HG03571 (cell line): ENCODE measurements at regions not wholly inside any gene's neighbourhood (a gene's known extent, or its start where the extent isn't known, plus 50 kb on each side); places are given as distances from the start of the nearest gene placed in this dataset.
"Not testable (repeated sequence)": the region's sequence is repeated elsewhere in the genome, so short reads cannot be mapped to it uniquely, and the experiment has no call there.

Experiments
- ATAC-seq: cut with Tn5 transposase; IDR thresholded peaks from one replicate; pipeline ENCODE4 v1.9.1; 2021; ENCODE audit not compliant: unreplicated experiment

- ATAC-seq: no peak
These were observed 74.1 kb upstream of the PPP3CA start for GRCh38 chr4:101421386-101421785.

- ATAC-seq: no peak
These were observed 73.3 kb upstream of the PPP3CA start for GRCh38 chr4:101420661-101421060.

DNA sequence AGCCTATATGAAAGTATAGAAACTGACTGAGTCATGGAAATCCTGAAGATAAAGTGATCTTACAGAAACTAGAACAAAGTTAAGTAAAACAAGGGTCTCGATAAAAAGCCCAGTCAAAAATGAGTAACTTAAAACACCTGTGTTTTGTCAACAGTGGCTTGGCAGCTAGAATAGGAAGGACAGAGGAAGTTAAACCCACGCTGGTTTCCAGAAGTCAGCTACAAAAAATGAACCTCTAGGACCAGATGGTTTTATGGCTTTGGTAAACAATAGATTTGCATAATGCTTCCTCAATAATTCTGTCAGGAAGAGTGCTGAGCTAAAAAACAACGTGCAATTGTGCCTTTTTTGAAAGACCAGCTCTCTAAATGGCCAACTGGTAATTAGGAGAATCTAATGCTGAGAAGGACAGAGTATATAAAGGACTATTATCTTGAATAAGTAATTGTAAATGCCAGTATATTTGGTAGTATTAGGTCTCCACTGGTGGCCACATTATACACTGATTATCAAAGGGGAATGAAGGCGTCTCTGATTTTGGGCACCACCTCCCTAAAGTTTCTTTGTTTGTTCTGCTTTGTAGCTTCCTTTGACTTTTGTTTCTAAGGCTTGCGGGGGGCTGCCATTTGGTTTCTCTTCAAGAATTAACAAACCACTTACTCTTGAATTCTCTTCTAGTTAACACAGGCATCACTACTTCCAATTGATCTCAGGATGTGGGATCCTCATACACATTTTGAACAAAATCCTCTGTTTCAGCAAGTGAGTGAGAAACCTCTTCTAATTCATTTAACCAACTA, 72.2 kb upstream of the PPP3CA start:
- ATAC-seq: peak; percentile 61

DNA sequence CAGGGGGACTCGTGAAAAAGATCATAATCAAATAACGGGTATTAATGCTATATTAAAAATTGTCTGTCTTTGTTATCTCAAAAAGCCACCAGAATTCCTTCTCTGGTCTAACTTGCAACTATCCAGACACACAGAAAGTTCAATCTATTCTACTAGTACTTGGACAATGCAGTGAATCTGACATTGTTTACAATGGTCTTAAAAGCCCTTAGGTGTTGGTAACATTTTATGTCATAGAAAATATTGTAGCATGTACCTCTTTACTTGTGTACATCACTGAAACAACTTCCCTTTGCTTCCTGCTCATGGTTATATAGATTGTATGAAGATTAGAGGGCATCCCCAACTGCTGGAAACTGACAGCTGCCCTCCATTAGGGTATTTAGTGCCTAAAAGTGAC, 71.1 kb upstream of the PPP3CA start:
- ATAC-seq: peak; percentile 4

GRCh38 chr4:101418055-101418454, 70.7 kb upstream of the PPP3CA start:
- ATAC-seq: peak; percentile 90

GRCh38 chr4:101417046-101417445, 69.7 kb upstream of the PPP3CA start:
- ATAC-seq: no peak

DNA sequence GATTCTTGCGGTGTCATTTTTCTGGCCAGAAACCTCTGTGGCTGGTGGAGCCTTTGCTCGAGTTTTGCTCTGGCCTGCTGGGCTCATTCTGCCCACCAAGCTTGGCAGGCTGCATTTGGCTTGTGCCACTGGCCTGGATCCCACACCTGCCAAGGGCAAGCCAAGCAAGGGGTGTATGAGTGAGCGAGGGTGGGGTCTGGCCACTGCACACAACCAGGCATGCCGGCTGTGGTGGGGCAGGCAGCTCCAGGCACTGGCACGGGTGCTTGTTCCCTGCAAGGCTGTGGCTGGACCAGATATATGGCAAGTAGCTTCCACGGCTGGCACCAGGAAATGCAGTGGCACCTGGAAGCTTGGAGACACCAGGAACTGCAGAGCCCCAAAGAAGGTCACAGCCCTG, 68.6 kb upstream of the PPP3CA start:
- no peak for ATAC-seq

DNA sequence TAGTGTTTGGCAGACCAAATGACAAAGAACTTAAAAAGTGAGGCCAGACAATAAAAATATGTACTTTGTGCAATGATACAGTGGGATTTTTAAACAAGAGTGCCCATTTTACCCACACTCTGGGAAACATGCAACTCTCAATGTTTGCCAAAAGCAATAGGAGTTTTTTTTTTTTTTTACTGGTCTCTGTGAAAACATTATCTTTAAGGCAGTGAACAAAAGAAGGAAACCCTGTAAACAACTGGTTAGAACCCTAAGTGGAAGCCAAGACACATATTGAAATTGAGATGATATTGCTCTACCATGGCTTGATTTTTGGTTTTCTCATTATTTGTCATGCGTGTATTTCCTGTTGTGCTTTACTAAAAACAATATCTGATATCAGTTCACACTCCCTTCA, 67.2 kb upstream of the PPP3CA start:
- ATAC-seq: no peak

DNA sequence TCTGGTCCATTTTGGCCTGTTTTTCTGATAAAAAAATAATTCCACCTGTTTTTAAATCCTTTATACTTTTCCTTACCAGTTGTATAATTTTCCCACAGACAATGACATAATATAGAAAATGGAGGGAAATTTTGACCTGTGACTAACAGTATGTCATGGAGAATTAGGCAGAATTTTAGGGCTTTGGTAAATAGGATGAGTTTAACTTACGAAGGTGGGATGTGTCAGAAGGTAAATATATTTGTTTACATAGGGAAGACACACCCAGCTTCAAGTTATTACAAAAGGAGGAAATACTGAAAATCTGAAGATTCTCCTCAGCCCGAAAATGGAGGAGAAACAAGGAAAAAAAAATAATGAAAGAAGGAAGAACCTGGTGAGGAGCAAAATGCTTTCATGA, 64.6 kb upstream of the PPP3CA start:
- no peak for ATAC-seq

- not testable (repeated sequence) for ATAC-seq
These were observed 64.1 kb upstream of the PPP3CA start for GRCh38 chr4:101411281-101411910.

DNA sequence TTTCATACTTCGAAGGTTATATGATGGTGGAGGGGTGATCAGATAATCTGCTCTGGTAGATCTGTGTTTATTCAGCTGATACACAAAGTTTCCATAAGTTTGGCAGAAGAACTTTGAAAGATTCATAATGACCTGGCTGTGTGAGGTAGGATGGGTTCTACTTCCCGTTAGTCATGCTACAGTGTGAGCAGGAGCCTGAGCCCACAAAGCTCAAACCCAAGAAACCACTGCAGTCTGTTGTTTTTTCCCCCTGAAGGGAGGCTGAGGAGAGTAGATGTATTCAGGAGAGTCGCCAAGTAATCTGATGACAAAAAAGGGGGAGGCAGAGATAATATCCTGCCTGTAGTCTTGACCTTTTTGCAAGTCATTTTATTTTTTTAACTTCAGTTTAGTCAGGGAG, 52.8 kb upstream of the PPP3CA start:
- no peak for ATAC-seq

- no peak for ATAC-seq
These were observed 51.5 kb upstream of the PPP3CA start for GRCh38 chr4:101398807-101399206.
